Peyer's patch (tissue), 4 donors: ENCODE measurements at regions not wholly inside any gene's neighbourhood (a gene's known extent, or its start where the extent isn't known, plus 50 kb on each side); places are given as distances from the start of the nearest gene placed in this dataset.
"Not testable (repeated sequence)": the region's sequence is repeated elsewhere in the genome, so short reads cannot be mapped to it uniquely, and the experiment has no call there.

ENCODE experiments used
- DNase-seq, 3 donors: peaks; one replicate each; pipeline ENCODE4 v3.0.0-alpha.2; 2017 to 2019
- H3K27ac ChIP-seq, 4 donors: fragments of 200-600 bp; sonication (generic); one replicate each; pipeline ENCODE4 v1.5.1; 2016 to 2019
- H3K27me3 ChIP-seq, 2 donors: fragments of 200-600 bp; sonication (generic); one replicate each; pipeline ENCODE4 v1.5.1; 2019
- H3K36me3 ChIP-seq, 3 donors: fragments of 200-600 bp; sonication (generic); one replicate each; pipeline ENCODE4 v1.5.1; 2016 to 2019
- H3K4me1 ChIP-seq, 4 donors: fragments of 200-600 bp; sonication (generic); one replicate each; pipeline ENCODE4 v1.5.1; 2016 to 2019
- H3K4me3 ChIP-seq, 4 donors: fragments of 200-600 bp; sonication (generic); 1 replicate in 3 of 4; 2 replicates in 1 of 4; pipeline ENCODE4 v1.5.1; 2016 to 2019; ENCODE audit warnings: mild to moderate bottlenecking in 1 of 4
- H3K9me3 ChIP-seq, 4 donors: fragments of 200-600 bp; sonication (generic); one replicate each; pipeline ENCODE4 v1.5.1; 2016 to 2019; ENCODE audit warnings: mild to moderate bottlenecking in 1 of 4
- CTCF ChIP-seq, 6 experiments: fragments of 450-650 bp in 4 of 6; fragments of 200-600 bp in 2 of 6; sonication (generic) in 1 of 6; IDR thresholded peaks; one replicate each; pipeline ENCODE4 v1.5.1; 2017 to 2019; ENCODE audit warnings: antibody characterized with exemption in 6 of 6, mild to moderate bottlenecking in 3 of 6, moderate library complexity in 1 of 6
- POLR2A ChIP-seq, 2 donors: fragments of 450-650 bp; IDR thresholded peaks; one replicate each; pipeline ENCODE4 v1.5.1; 2017; ENCODE audit warnings: antibody characterized with exemption in 2 of 2, mild to moderate bottlenecking in 2 of 2, moderate library complexity in 2 of 2

DNA sequence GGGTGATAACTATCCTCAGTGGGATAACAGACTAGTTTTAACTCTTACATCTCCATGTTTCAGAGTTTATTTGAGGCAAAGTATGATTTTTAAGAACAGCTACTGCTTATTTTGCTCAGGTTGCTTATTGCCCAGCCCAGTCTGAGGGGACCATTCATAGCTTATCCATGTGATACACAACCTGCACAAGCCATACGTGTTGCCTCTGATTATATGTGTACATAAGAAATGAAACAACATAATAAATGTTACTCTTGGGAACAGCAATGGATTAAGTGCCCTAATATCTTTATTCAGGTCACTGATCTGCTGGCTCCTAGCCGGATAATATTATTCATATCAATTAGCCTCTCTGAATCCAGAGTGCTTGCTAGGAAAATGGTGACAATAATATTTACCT is 236.2 kb downstream of the CGGBP1 start:
- no peaks in the 10 kb centered on the region for H3K4me1 ChIP-seq
- H3K36me3 ChIP-seq: no peaks in the 10 kb centered on the region
- TF ChIP-seq CTCF (IDR thresholded peaks at IDR 0.05) (no peak), POLR2A (IDR thresholded peaks at IDR 0.05) (no peak)
- no peak for DNase-seq
- no peak overlapping the region for H3K27ac ChIP-seq
- no peaks in the 10 kb centered on the region for H3K9me3 ChIP-seq
- H3K27me3 ChIP-seq: no peaks in the 10 kb centered on the region
- H3K4me3 ChIP-seq: no peak overlapping the region

- not testable (repeated sequence) for H3K27ac ChIP-seq, H3K4me3 ChIP-seq, DNase-seq, H3K27me3 ChIP-seq, H3K9me3 ChIP-seq, H3K4me1 ChIP-seq, H3K36me3 ChIP-seq
Observed at GRCh38 chr3:87813503-87813902, 245.3 kb downstream of the CGGBP1 start.

DNA sequence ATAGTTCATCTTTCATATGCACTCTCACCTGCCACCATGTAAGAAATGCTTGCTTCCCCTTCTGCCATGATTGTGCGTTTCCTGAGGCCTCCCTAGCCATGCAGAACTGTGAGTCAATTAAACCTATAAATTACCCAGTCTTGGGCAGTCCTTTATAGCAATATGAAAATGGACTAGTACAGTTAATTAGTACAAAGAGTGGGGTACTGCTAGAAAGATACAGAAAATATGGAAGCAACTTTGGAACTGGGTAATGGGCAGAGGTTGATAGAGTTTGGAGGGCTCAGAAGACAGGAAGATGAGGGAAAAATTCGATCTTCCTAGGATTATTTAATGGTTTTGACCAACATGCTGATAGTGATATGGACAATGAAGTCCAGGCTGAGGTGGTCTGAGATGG is 246.9 kb downstream of the CGGBP1 start:
- Histone ChIP-seq H3K27ac (no peak overlapping the region), H3K36me3 (no peaks in the 10 kb centered on the region), H3K27me3 (no peaks in the 10 kb centered on the region), H3K4me3 (no peak overlapping the region), H3K9me3 (no peaks in the 10 kb centered on the region), H3K4me1 (no peaks in the 10 kb centered on the region)
- DNase-seq: no peak
- TF ChIP-seq POLR2A (IDR thresholded peaks at IDR 0.05): no peak
- TF ChIP-seq CTCF (IDR thresholded peaks at IDR 0.05): no peak

- TF ChIP-seq POLR2A (IDR thresholded peaks at IDR 0.05): no peak
- TF ChIP-seq CTCF (IDR thresholded peaks at IDR 0.05): no peak
- no peaks in the 10 kb centered on the region for H3K27me3 ChIP-seq
- H3K27ac ChIP-seq: no peak overlapping the region
- DNase-seq: no peak
- H3K9me3 ChIP-seq: no peaks in the 10 kb centered on the region
- H3K4me3 ChIP-seq: no peak overlapping the region
- no peaks in the 10 kb centered on the region for H3K36me3 ChIP-seq
- no peaks in the 10 kb centered on the region for H3K4me1 ChIP-seq
Observed at GRCh38 chr3:87810452-87811016, 248.3 kb downstream of the CGGBP1 start.

- Histone ChIP-seq H3K27ac (no peak overlapping the region), H3K4me1 (no peaks in the 10 kb centered on the region), H3K27me3 (no peaks in the 10 kb centered on the region), H3K36me3 (no peaks in the 10 kb centered on the region), H3K9me3 (no peaks in the 10 kb centered on the region), H3K4me3 (no peak overlapping the region)
- TF ChIP-seq POLR2A (IDR thresholded peaks at IDR 0.05): no peak
- TF ChIP-seq CTCF (IDR thresholded peaks at IDR 0.05): no peak
- DNase-seq: no peak
Observed at GRCh38 chr3:87805670-87806069, 253.1 kb downstream of the CGGBP1 start.

- TF ChIP-seq POLR2A (IDR thresholded peaks at IDR 0.05) (no peak), CTCF (IDR thresholded peaks at IDR 0.05) (no peak)
- no peaks in the 10 kb centered on the region for H3K4me1 ChIP-seq
- no peaks in the 10 kb centered on the region for H3K9me3 ChIP-seq
- H3K27me3 ChIP-seq: no peaks in the 10 kb centered on the region
- no peak overlapping the region for H3K27ac ChIP-seq
- no peaks in the 10 kb centered on the region for H3K36me3 ChIP-seq
- DNase-seq: no peak
- H3K4me3 ChIP-seq: no peak overlapping the region
Observed at GRCh38 chr3:87801409-87801808, 257.4 kb downstream of the CGGBP1 start.
